ENCODE measurements at regions not wholly inside any gene's neighbourhood (a gene's known extent, or its start where the extent isn't known, plus 50 kb on each side); places are given as distances from the start of the nearest gene placed in this dataset.

DNA sequence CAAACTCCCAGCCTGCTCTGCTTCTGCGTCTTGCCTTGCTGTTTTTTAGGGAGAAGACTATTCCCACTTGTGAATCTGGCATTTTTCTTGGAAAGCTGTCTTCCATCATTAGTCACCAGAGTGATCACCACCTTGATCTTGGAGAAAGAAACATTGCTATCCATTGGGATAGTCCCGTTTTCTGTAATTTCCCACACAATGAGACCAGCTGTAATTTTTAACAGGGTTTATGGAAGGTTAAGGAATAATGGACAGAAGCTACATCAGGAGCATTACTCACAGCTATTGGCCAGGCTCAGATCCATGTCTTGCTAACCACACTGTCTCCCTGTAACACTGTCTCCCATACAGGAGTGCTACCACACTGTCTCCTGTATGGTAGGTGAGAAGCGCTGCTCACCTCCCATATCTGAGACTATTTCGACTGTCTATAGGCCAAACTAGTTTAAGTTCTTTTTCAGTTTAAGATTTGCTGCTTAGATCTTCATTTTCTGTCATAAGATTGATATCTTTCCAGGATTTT lies 523.0 kb downstream of the SPRY1 start (continued):
- TF ChIP-seq RORB (CRISPR knock-in tag; IDR thresholded peaks at IDR 0.05) (no peak), ZBTB21 (CRISPR knock-in tag; IDR thresholded peaks at IDR 0.05; ENCODE audit: borderline replicate concordance) (no peak), EMX1 (CRISPR knock-in tag; IDR thresholded peaks at IDR 0.05) (no peak), FOXP1 (CRISPR knock-in tag; IDR thresholded peaks at IDR 0.05; ENCODE audit: borderline replicate concordance) (no peak), KAT7 (CRISPR knock-in tag; IDR thresholded peaks at IDR 0.05; ENCODE audit: borderline replicate concordance) (no peak)

DNA sequence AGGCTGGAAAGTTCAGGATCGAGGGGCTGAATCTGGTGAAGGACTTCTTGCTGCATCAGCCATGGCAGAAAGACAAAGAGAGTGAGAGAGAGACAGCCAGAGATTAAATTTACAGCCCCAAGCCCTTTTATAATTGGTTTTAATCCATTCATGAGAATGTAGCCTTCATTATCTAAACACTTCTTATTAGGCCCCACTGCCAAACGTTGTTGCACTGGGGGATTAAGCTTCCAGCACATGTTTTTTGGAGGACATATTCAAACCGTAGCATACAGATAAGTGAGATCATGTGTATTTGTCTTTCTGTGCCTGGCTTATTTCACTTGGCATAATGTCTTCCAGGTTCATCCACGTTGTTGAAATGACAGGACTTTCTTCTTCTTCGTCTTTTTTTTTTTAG lies 524.7 kb downstream of the SPRY1 start:
- no peaks in the 10 kb centered on the region for H3K27me3 Mint-ChIP-seq (ENCODE audit: low read depth)
- no peaks in the 10 kb centered on the region for H3K9me3 Mint-ChIP-seq
- TF ChIP-seq PRRX2 (CRISPR knock-in tag; IDR thresholded peaks at IDR 0.05) (no peak), ZNF416 (CRISPR knock-in tag; IDR thresholded peaks at IDR 0.05) (no peak), MYBL2 (CRISPR knock-in tag; IDR thresholded peaks at IDR 0.05) (no peak)
- TF ChIP-seq, protein P1, sequence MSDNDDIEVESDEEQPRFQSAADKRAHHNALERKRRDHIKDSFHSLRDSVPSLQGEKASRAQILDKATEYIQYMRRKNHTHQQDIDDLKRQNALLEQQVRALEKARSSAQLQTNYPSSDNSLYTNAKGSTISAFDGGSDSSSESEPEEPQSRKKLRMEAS (CRISPR knock-in tag; IDR thresholded peaks at IDR 0.05), result no peak
- TF ChIP-seq, protein P2, sequence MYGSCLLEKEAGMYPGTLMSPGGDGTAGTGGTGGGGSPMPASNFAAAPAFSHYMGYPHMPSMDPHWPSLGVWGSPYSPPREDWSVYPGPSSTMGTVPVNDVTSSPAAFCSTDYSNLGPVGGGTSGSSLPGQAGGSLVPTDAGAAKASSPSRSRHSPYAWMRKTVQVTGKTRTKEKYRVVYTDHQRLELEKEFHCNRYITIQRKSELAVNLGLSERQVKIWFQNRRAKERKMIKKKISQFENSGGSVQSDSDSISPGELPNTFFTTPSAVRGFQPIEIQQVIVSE (CRISPR knock-in tag; IDR thresholded peaks at IDR 0.05; ENCODE audit: borderline replicate concordance), result no peak
- TF ChIP-seq, protein P3, sequence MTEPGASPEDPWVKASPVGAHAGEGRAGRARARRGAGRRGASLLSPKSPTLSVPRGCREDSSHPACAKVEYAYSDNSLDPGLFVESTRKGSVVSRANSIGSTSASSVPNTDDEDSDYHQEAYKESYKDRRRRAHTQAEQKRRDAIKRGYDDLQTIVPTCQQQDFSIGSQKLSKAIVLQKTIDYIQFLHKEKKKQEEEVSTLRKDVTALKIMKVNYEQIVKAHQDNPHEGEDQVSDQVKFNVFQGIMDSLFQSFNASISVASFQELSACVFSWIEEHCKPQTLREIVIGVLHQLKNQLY (CRISPR knock-in tag; IDR thresholded peaks at IDR 0.05), result no peak
- TF ChIP-seq, protein P4, sequence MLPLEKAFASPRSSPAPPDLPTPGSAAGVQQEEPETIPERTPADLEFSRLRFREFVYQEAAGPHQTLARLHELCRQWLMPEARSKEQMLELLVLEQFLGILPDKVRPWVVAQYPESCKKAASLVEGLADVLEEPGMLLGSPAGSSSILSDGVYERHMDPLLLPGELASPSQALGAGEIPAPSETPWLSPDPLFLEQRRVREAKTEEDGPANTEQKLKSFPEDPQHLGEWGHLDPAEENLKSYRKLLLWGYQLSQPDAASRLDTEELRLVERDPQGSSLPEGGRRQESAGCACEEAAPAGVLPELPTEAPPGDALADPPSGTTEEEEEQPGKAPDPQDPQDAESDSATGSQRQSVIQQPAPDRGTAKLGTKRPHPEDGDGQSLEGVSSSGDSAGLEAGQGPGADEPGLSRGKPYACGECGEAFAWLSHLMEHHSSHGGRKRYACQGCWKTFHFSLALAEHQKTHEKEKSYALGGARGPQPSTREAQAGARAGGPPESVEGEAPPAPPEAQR (CRISPR knock-in tag; IDR thresholded peaks at IDR 0.05), result no peak
- H3K4me1 Mint-ChIP-seq, result no peaks in the 10 kb centered on the region; the same call in 1 of the 2 replicates
- ChIA-PET POLR2A (no interaction called here), CTCF (no interaction called here)
- no peak overlapping the region for H3K27ac Mint-ChIP-seq
- ATAC-seq (no peak), DNase-seq (ENCODE audit: low spot score) (no peak)
- no peak overlapping the region for H3K4me3 Mint-ChIP-seq
- H3K36me3 Mint-ChIP-seq, result no peaks in the 10 kb centered on the region

DNA sequence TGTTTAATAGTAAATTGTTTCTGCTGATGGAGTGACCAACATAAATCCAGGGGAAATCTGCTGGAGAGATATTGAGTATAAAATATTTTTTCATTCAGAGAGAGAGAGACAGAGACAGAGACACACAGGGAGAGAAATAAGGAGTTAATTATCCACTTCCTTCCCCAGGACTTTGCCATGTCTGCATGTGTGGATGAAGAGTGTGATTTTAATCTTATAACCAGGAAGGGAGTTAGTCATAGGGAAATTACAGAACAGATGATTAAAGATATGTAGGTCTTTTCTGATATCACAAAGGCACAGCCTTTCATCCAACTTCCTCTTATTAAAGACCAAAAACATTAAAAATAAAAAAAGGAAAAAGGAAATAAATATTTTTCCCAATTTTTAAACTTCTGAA lies 526.3 kb downstream of the SPRY1 start:
- ChIA-PET CTCF (no interaction called here), POLR2A (no interaction called here)
- Mint-ChIP-seq H3K27ac (no peak overlapping the region), H3K4me1 (peaks cover 7% of the 10 kb centered on the region), H3K36me3 (no peaks in the 10 kb centered on the region), H3K27me3 (ENCODE audit: low read depth) (no peaks in the 10 kb centered on the region), H3K4me3 (no peak overlapping the region), H3K9me3 (no peaks in the 10 kb centered on the region)
- TF ChIP-seq GABPB1 (CRISPR knock-in tag; IDR thresholded peaks at IDR 0.05) (no peak), ELF4 (CRISPR knock-in tag; IDR thresholded peaks at IDR 0.05; ENCODE audit: low read depth) (no peak), ZNF671 (CRISPR knock-in tag; IDR thresholded peaks at IDR 0.05) (no peak), ZNF138 (CRISPR knock-in tag; conservative IDR thresholded peaks at IDR 0.05) (no peak)
- TF ChIP-seq, protein P5, sequence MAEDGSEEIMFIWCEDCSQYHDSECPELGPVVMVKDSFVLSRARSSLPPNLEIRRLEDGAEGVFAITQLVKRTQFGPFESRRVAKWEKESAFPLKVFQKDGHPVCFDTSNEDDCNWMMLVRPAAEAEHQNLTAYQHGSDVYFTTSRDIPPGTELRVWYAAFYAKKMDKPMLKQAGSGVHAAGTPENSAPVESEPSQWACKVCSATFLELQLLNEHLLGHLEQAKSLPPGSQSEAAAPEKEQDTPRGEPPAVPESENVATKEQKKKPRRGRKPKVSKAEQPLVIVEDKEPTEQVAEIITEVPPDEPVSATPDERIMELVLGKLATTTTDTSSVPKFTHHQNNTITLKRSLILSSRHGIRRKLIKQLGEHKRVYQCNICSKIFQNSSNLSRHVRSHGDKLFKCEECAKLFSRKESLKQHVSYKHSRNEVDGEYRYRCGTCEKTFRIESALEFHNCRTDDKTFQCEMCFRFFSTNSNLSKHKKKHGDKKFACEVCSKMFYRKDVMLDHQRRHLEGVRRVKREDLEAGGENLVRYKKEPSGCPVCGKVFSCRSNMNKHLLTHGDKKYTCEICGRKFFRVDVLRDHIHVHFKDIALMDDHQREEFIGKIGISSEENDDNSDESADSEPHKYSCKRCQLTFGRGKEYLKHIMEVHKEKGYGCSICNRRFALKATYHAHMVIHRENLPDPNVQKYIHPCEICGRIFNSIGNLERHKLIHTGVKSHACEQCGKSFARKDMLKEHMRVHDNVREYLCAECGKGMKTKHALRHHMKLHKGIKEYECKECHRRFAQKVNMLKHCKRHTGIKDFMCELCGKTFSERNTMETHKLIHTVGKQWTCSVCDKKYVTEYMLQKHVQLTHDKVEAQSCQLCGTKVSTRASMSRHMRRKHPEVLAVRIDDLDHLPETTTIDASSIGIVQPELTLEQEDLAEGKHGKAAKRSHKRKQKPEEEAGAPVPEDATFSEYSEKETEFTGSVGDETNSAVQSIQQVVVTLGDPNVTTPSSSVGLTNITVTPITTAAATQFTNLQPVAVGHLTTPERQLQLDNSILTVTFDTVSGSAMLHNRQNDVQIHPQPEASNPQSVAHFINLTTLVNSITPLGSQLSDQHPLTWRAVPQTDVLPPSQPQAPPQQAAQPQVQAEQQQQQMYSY (CRISPR knock-in tag; IDR thresholded peaks at IDR 0.05), result no peak
- DNase-seq (ENCODE audit: low spot score) (no peak), ATAC-seq (no peak)

Data from WTC11 (cell line).